GM10266 (cell line): ENCODE measurements at regions not wholly inside any gene's neighbourhood (a gene's known extent, or its start where the extent isn't known, plus 50 kb on each side); places are given as distances from the start of the nearest gene placed in this dataset.
"Not testable (repeated sequence)": the region's sequence is repeated elsewhere in the genome, so short reads cannot be mapped to it uniquely, and the experiment has no call there.

Source experiments
- DNase-seq: peaks from one replicate; pipeline ENCODE4 v3.0.0; 2012; ENCODE audit errors: extremely low spot score
- CTCF ChIP-seq: IDR thresholded peaks from 2 replicates; pipeline ENCODE4 v1.5.1; 2012; ENCODE audit warnings: mild to moderate bottlenecking, low read depth; ENCODE audit not compliant: control insufficient read depth, insufficient read depth; ENCODE audit errors: missing control alignments

- no peak for DNase-seq
- no peak for TF ChIP-seq CTCF
Observed at GRCh38 chr14:55777877-55778276, 197.9 kb downstream of the KTN1 start.

GRCh38 chr14:55780156-55780946 is 200.3 kb downstream of the KTN1 start:
- no peak for DNase-seq

GRCh38 chr14:55781046-55781445 is 201.0 kb downstream of the KTN1 start:
- DNase-seq: no peak
- no peak for TF ChIP-seq CTCF

More at GRCh38 chr14:55780156-55780946, 200.3 kb downstream of the KTN1 start:
- no peak for TF ChIP-seq CTCF

GRCh38 chr14:55782166-55782565 is 202.2 kb downstream of the KTN1 start:
- DNase-seq: no peak
- TF ChIP-seq CTCF: no peak

GRCh38 chr14:55789406-55789805 is 209.4 kb downstream of the KTN1 start:
- no peak for TF ChIP-seq CTCF
- DNase-seq: no peak

GRCh38 chr14:55794655-55795595 is 214.9 kb downstream of the KTN1 start:
- TF ChIP-seq CTCF: no peak
- DNase-seq: no peak

- not testable (repeated sequence) for DNase-seq
Observed at GRCh38 chr14:55796513-55796912, 216.5 kb downstream of the KTN1 start.
